Hepatocyte (in vitro differentiated cells): ENCODE measurements at regions not wholly inside any gene's neighbourhood (a gene's known extent, or its start where the extent isn't known, plus 50 kb on each side); places are given as distances from the start of the nearest gene placed in this dataset.

Experiments
- DNase-seq: peaks from one replicate; pipeline ENCODE4 v3.0.0-alpha.2; 2016; ENCODE audit warnings: low spot score
- H2AFZ ChIP-seq: fragments of 200-600 bp; sonication (generic); 2 replicates; pipeline ENCODE4 v1.6.0; 2016; ENCODE audit warnings: antibody characterized with exemption, mild to moderate bottlenecking
- H3K27ac ChIP-seq: fragments of 200-600 bp; sonication (generic); 2 replicates; pipeline ENCODE4 v1.5.1; 2016; ENCODE audit warnings: mild to moderate bottlenecking
- H3K27me3 ChIP-seq: fragments of 200-600 bp; sonication (generic); 2 replicates; pipeline ENCODE4 v1.6.1; 2016
- H3K36me3 ChIP-seq: fragments of 200-600 bp; sonication (generic); replicated peaks from 2 replicates; pipeline ENCODE4 v1.5.1; 2016; ENCODE audit warnings: low read depth; ENCODE audit not compliant: insufficient read depth
- H3K4me1 ChIP-seq: fragments of 200-600 bp; sonication (generic); 2 replicates; pipeline ENCODE4 v1.5.1; 2016; ENCODE audit warnings: mild to moderate bottlenecking, moderate library complexity; ENCODE audit not compliant: insufficient read depth
- H3K4me2 ChIP-seq: fragments of 200-600 bp; sonication (generic); 2 replicates; pipeline ENCODE4 v1.6.0; 2016
- H3K4me3 ChIP-seq: fragments of 200-600 bp; sonication (generic); 2 replicates; pipeline ENCODE4 v1.5.1; 2016; ENCODE audit warnings: mild to moderate bottlenecking
- H3K79me2 ChIP-seq: fragments of 200-600 bp; sonication (generic); 2 replicates; pipeline ENCODE4 v1.6.0; 2017; ENCODE audit warnings: mild to moderate bottlenecking
- H3K9me2 ChIP-seq: fragments of 200-600 bp; sonication (generic); replicated peaks from 2 replicates; pipeline ENCODE4 v1.6.0; 2017; ENCODE audit warnings: mild to moderate bottlenecking; ENCODE audit not compliant: insufficient read depth
- H3K9me3 ChIP-seq: fragments of 200-600 bp; sonication (generic); 2 replicates; pipeline ENCODE4 v1.5.1; 2016; ENCODE audit warnings: low read depth, mild to moderate bottlenecking
- H4K20me1 ChIP-seq: fragments of 200-600 bp; sonication (generic); 2 replicates; pipeline ENCODE4 v1.6.0; 2016; ENCODE audit warnings: mild to moderate bottlenecking; ENCODE audit not compliant: insufficient read depth, poor library complexity, severe bottlenecking
- EZH2 ChIP-seq: fragments of 200-600 bp; sonication (generic); IDR thresholded peaks from 2 replicates; pipeline ENCODE4 v1.6.1; 2016; ENCODE audit warnings: antibody characterized with exemption, mild to moderate bottlenecking, borderline replicate concordance
- EZH2phosphoT487 ChIP-seq: fragments of 200-600 bp; sonication (generic); IDR thresholded peaks from one replicate; pipeline ENCODE4 v1.6.1; 2018; ENCODE audit warnings: antibody characterized with exemption, mild to moderate bottlenecking, low read depth, moderate library complexity; ENCODE audit not compliant: unreplicated experiment, severe bottlenecking
- WGBS: methylation state at CpG from one replicate; pipeline ENCODE4 v1.1.6; 2016; ENCODE audit warnings: low lambda C conversion rate; ENCODE audit errors: missing lambda C conversion rate; 5-methylcytosine and 5-hydroxymethylcytosine counted together
- TF ChIP-seq, protein P1 (sequence below): fragments of 200-600 bp; sonication (generic); IDR thresholded peaks from 2 replicates; pipeline ENCODE4 v1.5.1; 2016; ENCODE audit warnings: antibody characterized with exemption, mild to moderate bottlenecking; ENCODE audit not compliant: poor library complexity

DNA sequence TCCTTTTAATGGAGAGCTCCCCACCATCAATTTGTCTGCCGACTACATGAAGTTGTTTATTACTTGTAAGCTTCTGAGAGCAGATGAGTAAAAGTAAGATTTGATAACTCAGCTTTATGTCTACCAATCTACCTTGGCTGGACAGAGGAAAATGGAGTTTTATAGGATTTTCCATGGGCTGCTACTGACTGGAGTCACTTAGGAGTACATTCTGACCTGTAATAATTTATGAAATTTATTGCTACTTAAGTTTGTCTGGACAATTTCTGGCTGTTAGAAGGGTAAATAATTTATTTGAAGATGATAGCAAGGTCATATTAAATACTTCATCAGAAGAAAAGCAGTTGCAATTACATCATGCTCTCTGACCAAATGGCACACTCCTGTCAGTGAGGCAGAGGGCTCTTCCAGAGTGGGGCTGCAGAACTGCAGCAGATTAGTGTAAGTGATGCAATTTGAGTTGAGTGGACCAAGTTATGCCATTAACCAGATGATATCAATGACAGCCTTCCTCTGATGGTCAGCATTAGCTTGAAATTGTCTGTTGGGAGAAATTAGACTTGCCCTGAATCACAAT, 736.7 kb upstream of the PTBP2 start:
- 58% methylated on average over 1 of the region's 1 CpG for WGBS
- TF ChIP-seq, protein P1, sequence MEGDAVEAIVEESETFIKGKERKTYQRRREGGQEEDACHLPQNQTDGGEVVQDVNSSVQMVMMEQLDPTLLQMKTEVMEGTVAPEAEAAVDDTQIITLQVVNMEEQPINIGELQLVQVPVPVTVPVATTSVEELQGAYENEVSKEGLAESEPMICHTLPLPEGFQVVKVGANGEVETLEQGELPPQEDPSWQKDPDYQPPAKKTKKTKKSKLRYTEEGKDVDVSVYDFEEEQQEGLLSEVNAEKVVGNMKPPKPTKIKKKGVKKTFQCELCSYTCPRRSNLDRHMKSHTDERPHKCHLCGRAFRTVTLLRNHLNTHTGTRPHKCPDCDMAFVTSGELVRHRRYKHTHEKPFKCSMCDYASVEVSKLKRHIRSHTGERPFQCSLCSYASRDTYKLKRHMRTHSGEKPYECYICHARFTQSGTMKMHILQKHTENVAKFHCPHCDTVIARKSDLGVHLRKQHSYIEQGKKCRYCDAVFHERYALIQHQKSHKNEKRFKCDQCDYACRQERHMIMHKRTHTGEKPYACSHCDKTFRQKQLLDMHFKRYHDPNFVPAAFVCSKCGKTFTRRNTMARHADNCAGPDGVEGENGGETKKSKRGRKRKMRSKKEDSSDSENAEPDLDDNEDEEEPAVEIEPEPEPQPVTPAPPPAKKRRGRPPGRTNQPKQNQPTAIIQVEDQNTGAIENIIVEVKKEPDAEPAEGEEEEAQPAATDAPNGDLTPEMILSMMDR, result no peak
- no peak for TF ChIP-seq EZH2phosphoT487
- no peak for TF ChIP-seq EZH2
- no peaks in the 10 kb centered on the region for H3K9me3 ChIP-seq
- no peak overlapping the region for H3K27ac ChIP-seq
- H3K27me3 ChIP-seq, result no peaks in the 10 kb centered on the region
- H3K36me3 ChIP-seq, result no peaks in the 10 kb centered on the region
- no peak overlapping the region for H3K4me2 ChIP-seq
- H3K4me1 ChIP-seq, result no peaks in the 10 kb centered on the region
- no peak for DNase-seq
- H3K4me3 ChIP-seq, result no peak overlapping the region
- no peaks in the 10 kb centered on the region for H3K9me2 ChIP-seq
- H4K20me1 ChIP-seq, result no peaks in the 10 kb centered on the region
- no peak overlapping the region for H2AFZ ChIP-seq
- H3K79me2 ChIP-seq, result no peaks in the 10 kb centered on the region

DNA sequence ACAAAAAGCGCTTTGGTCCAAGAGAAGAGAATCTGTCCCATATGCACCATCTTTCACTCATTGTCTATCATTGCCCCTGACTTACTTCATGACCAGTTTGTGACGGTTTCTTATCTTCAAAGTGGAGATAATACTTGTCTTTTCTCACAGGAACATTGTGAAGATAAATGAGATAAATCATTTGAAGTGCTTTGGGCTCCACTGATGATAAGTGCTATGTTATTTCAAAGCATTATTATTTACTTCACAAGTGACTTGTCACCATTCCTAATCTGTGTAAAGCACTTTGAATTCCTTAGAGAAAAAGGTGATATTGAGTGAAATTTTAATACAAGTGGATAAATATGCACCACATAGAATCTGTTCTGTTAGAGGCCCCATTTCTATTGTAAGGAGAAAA, 731.6 kb upstream of the PTBP2 start:
- TF ChIP-seq, protein P1, result no peak
- TF ChIP-seq EZH2, result no peak
- TF ChIP-seq EZH2phosphoT487, result no peak
- Histone ChIP-seq H4K20me1 (no peaks in the 10 kb centered on the region), H3K27ac (no peak overlapping the region), H2AFZ (no peak overlapping the region), H3K4me3 (no peak overlapping the region), H3K27me3 (no peaks in the 10 kb centered on the region), H3K36me3 (no peaks in the 10 kb centered on the region), H3K9me3 (no peaks in the 10 kb centered on the region), H3K4me1 (no peaks in the 10 kb centered on the region), H3K4me2 (no peak overlapping the region), H3K9me2 (no peaks in the 10 kb centered on the region), H3K79me2 (no peaks in the 10 kb centered on the region)
- DNase-seq, result no peak
- whole genome bisulfite sequencing, result 56% methylated on average over 2 of the region's 2 CpGs

DNA sequence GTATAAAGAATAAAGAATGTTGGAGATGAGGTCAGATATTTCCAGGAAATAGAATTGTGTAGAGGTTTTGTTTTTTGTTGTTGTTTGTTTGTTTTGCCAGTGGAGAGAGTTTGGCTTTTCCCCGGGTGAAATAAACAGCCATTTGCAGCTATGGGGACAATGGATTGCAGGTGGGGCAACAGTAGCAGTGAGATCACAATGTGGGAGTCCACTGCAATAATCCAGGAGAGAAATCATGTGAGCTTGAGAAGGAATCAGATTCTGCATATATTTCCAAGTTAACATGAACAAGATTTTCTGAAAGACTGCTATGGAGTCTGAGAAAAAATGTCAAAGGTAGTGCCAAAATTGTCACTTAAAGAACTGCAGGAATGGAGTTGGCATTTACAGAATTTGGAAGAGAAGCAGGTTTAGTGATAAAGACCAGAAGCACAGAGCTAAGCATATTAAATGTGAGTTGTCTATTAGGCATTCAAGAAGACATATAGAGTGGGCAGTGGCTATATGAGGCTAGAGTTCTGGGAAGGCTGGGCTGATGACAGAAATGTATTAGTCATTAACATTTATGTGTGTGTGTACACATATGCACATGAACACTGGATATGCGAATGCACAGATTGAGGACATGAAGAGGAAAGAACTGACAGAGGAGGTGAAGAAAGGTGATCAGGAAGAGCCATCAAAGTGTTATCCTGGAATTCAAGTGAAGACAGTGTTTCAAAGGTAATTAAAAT, 729.6 kb upstream of the PTBP2 start:
- Histone ChIP-seq H3K79me2 (no peaks in the 10 kb centered on the region), H3K27ac (no peak overlapping the region), H3K36me3 (no peaks in the 10 kb centered on the region), H3K9me2 (no peaks in the 10 kb centered on the region), H2AFZ (no peak overlapping the region), H3K27me3 (no peaks in the 10 kb centered on the region), H4K20me1 (no peaks in the 10 kb centered on the region), H3K9me3 (no peaks in the 10 kb centered on the region), H3K4me2 (no peak overlapping the region), H3K4me1 (no peaks in the 10 kb centered on the region), H3K4me3 (no peak overlapping the region)
- WGBS, result 41% methylated on average over 2 of the region's 2 CpGs
- no peak for DNase-seq
- TF ChIP-seq, protein P1, result no peak
- TF ChIP-seq EZH2phosphoT487 (no peak), EZH2 (no peak)
